GM12873 (cell line): ENCODE measurements at regions not wholly inside any gene's neighbourhood (a gene's known extent, or its start where the extent isn't known, plus 50 kb on each side); places are given as distances from the start of the nearest gene placed in this dataset.

Source experiments
- CTCF ChIP-seq: IDR thresholded peaks from 2 replicates; pipeline ENCODE4 v1.5.1; 2012; ENCODE audit warnings: low read depth, mild to moderate bottlenecking, moderate library complexity, low read length, control low read depth; ENCODE audit not compliant: insufficient read depth; ENCODE audit errors: missing control alignments

GRCh38 chr1:112322018-112322417 is 74.0 kb upstream of the CTTNBP2NL start:
- TF ChIP-seq CTCF: no peak

GRCh38 chr1:112322983-112323678 is 72.9 kb upstream of the CTTNBP2NL start:
- no peak for TF ChIP-seq CTCF

- no peak for TF ChIP-seq CTCF
These were observed 70.5 kb upstream of the CTTNBP2NL start for GRCh38 chr1:112325504-112325903.

GRCh38 chr1:112328600-112328999 is 67.4 kb upstream of the CTTNBP2NL start:
- no peak for TF ChIP-seq CTCF

GRCh38 chr1:112332176-112333150 is 63.6 kb upstream of the CTTNBP2NL start:
- TF ChIP-seq CTCF: no peak

GRCh38 chr1:112335351-112335750 is 60.7 kb upstream of the CTTNBP2NL start:
- no peak for TF ChIP-seq CTCF

GRCh38 chr1:112337028-112337531 is 58.9 kb upstream of the CTTNBP2NL start:
- peak; percentile 75 for TF ChIP-seq CTCF
